ENCODE measurements at regions not wholly inside any gene's neighbourhood (a gene's known extent, or its start where the extent isn't known, plus 50 kb on each side); places are given as distances from the start of the nearest gene placed in this dataset.

GRCh38 chr1:198007687-198008607 lies 90.8 kb downstream of the LHX9 start:
- Histone ChIP-seq H3K9ac (ENCODE audit: low read length) (no peak overlapping the region), H2AFZ (ENCODE audit: low read depth, low read length) (no peak overlapping the region), H3K4me1 (ENCODE audit: low read length) (no peaks in the 10 kb centered on the region), H4K20me1 (ENCODE audit: insufficient read depth, low read length) (no peaks in the 10 kb centered on the region), H3K4me3 (ENCODE audit: low read length) (no peak overlapping the region), H3K4me2 (ENCODE audit: low read length) (no peak overlapping the region), H3K9me3 (ENCODE audit: insufficient read depth, low read length) (peaks cover 19% of the 10 kb centered on the region), H3K36me3 (replicated peaks; ENCODE audit: low read depth, low read length) (no peaks in the 10 kb centered on the region), H3K79me2 (ENCODE audit: low read length) (no peaks in the 10 kb centered on the region), H3K27ac (ENCODE audit: low read length) (no peak overlapping the region), H3K27me3 (ENCODE audit: low read depth, low read length) (no peaks in the 10 kb centered on the region)
- TF ChIP-seq EZH2phosphoT487 (IDR thresholded peaks at IDR 0.05; ENCODE audit: low read depth), result no peak
- TF ChIP-seq CTCF (IDR thresholded peaks at IDR 0.05; ENCODE audit: low read depth, low read length), result no peak

DNA sequence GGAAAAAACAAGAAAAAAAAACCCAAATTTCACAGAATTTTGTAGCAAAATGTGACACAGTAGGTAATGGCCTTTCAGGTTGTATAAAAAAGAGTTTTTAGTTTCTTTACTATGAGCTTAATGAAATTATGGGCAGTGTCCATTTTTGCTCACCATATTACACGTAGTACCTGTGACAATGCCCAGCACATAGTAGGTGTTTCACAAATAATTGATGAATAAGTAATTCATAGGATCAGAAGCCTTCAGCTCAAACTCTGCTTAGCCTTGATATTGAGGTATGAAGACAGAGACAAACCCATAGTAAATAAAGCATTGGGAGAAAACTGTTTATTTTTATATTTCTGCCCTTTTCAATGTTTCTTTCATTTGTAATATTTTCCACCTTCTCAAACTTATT lies 97.2 kb downstream of the LHX9 start:
- Histone ChIP-seq H3K9me3 (ENCODE audit: insufficient read depth, low read length) (peaks cover 14% of the 10 kb centered on the region; the same call in 1 of the 2 replicates), H3K27ac (ENCODE audit: low read length) (no peak overlapping the region), H3K4me1 (ENCODE audit: low read length) (no peaks in the 10 kb centered on the region), H3K4me2 (ENCODE audit: low read length) (no peak overlapping the region), H3K79me2 (ENCODE audit: low read length) (no peaks in the 10 kb centered on the region), H4K20me1 (ENCODE audit: insufficient read depth, low read length) (no peaks in the 10 kb centered on the region), H3K4me3 (ENCODE audit: low read length) (no peak overlapping the region), H3K36me3 (replicated peaks; ENCODE audit: low read depth, low read length) (no peaks in the 10 kb centered on the region), H2AFZ (ENCODE audit: low read depth, low read length) (no peak overlapping the region), H3K27me3 (ENCODE audit: low read depth, low read length) (no peaks in the 10 kb centered on the region), H3K9ac (ENCODE audit: low read length) (no peak overlapping the region)
- no peak for TF ChIP-seq EZH2phosphoT487 (IDR thresholded peaks at IDR 0.05; ENCODE audit: low read depth)
- TF ChIP-seq CTCF (IDR thresholded peaks at IDR 0.05; ENCODE audit: low read depth, low read length), result no peak

- no peak overlapping the region for H2AFZ ChIP-seq (ENCODE audit: low read depth, low read length)
Observed at GRCh38 chr1:198015309-198015708, 98.1 kb downstream of the LHX9 start.

More at GRCh38 chr1:198015309-198015708, 98.1 kb downstream of the LHX9 start:
- Histone ChIP-seq H3K4me1 (ENCODE audit: low read length) (no peaks in the 10 kb centered on the region), H3K36me3 (replicated peaks; ENCODE audit: low read depth, low read length) (no peaks in the 10 kb centered on the region), H3K9me3 (ENCODE audit: insufficient read depth, low read length) (peaks cover 11% of the 10 kb centered on the region; the same call in 1 of the 2 replicates), H3K27me3 (ENCODE audit: low read depth, low read length) (no peaks in the 10 kb centered on the region), H3K4me2 (ENCODE audit: low read length) (no peak overlapping the region), H3K27ac (ENCODE audit: low read length) (no peak overlapping the region), H4K20me1 (ENCODE audit: insufficient read depth, low read length) (no peaks in the 10 kb centered on the region), H3K79me2 (ENCODE audit: low read length) (no peaks in the 10 kb centered on the region), H3K9ac (ENCODE audit: low read length) (no peak overlapping the region), H3K4me3 (ENCODE audit: low read length) (no peak overlapping the region)
- TF ChIP-seq EZH2phosphoT487 (IDR thresholded peaks at IDR 0.05; ENCODE audit: low read depth) (no peak), CTCF (IDR thresholded peaks at IDR 0.05; ENCODE audit: low read depth, low read length) (no peak)
